HuH-7 (cell line): ENCODE measurements at regions not wholly inside any gene's neighbourhood (a gene's known extent, or its start where the extent isn't known, plus 50 kb on each side); places are given as distances from the start of the nearest gene placed in this dataset.

ENCODE experiments used
- DNase-seq: peaks from one replicate; pipeline ENCODE4 v3.0.0; 2011; ENCODE audit warnings: low spot score

GRCh38 chr5:74257645-74258313, 382.7 kb downstream of the ENC1 start:
- peak; percentile 27 for DNase-seq

GRCh38 chr5:74257060-74257527, 383.4 kb downstream of the ENC1 start:
- DNase-seq, result no peak

- no peak for DNase-seq
These were observed 384.7 kb downstream of the ENC1 start for GRCh38 chr5:74255692-74256392.

GRCh38 chr5:74254257-74254656, 386.3 kb downstream of the ENC1 start:
- no peak for DNase-seq

- DNase-seq, result no peak
These were observed 388.5 kb downstream of the ENC1 start for GRCh38 chr5:74252044-74252443.

GRCh38 chr5:74251141-74252035, 389.1 kb downstream of the ENC1 start:
- peak; percentile 19 for DNase-seq

GRCh38 chr5:74250304-74251102, 390.0 kb downstream of the ENC1 start:
- DNase-seq, result no peak

- no peak for DNase-seq
These were observed 392.0 kb downstream of the ENC1 start for GRCh38 chr5:74248576-74248975.

- no peak for DNase-seq
These were observed 396.1 kb downstream of the ENC1 start for GRCh38 chr5:74244406-74244805.

DNA sequence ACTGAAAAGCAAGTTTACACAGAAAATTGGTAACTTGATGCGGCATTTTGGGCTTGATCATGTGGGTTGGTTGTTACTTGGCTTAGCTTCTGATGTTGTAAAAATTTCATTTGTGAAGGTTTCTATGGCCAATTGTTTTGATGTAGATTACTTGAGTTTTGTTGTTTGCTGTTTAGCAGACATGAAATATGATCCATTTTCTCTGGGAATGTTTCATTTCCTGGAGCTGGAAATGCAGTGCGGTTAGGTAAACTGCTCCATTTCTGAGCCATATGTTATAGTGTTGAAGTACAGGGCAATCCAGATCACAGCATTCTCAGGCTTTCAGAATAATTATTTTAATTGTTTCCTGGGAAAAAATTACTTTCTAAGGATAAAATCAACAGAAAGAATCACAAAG, 396.9 kb downstream of the ENC1 start:
- no peak for DNase-seq

DNA sequence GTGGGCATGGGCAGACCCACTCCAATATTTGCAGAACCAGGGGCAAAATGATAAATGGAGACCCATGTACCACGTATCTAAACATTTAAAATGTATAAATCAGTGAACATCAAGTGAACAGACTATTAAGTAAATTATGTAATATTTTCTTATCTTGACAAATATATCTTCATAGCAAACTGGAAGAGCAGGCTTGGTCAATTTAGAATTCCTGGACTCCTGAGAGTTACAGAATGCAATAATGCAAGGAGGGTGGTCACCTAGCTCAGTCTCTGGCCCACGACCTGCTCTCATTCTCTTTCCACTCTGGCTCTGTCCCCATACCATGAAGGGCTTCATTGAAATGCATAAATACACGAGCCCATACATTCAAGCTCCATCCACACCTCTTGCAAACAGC, 398.0 kb downstream of the ENC1 start:
- no peak for DNase-seq

- DNase-seq, result no peak
These were observed 398.8 kb downstream of the ENC1 start for GRCh38 chr5:74241751-74242140.

- DNase-seq, result no peak
These were observed 399.5 kb downstream of the ENC1 start for GRCh38 chr5:74240783-74241750.

- no peak for DNase-seq
These were observed 401.3 kb downstream of the ENC1 start for GRCh38 chr5:74239261-74239660.

DNA sequence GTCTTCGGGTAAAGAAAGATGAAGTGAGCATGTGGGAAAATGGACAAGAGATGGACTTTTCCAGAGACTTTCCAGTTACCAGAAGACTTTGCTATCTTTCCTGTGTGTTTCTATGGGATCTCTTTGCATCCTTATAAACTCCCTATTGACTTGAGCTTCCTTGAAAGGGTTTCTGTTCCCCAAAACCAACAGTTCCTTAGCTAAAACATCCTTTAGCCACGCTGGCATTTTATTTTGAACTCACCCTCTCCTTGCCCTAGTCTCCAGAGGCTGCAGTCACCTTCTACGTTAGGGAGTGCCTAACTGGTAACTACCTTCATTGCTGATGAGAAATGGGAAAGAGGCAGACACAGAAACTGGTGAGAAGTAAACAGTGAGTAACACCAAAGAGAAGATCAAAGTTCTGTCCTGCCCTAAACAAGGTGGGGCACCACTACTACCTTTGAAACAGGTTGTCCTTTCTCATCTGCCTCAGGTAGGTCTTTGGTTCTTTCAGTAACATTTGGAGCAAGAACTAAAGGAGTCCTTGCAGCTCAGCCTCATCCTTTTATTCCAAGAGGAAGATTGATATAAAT, 402.9 kb downstream of the ENC1 start:
- no peak for DNase-seq

GRCh38 chr5:74235552-74235951, 405.0 kb downstream of the ENC1 start:
- DNase-seq, result no peak

DNA sequence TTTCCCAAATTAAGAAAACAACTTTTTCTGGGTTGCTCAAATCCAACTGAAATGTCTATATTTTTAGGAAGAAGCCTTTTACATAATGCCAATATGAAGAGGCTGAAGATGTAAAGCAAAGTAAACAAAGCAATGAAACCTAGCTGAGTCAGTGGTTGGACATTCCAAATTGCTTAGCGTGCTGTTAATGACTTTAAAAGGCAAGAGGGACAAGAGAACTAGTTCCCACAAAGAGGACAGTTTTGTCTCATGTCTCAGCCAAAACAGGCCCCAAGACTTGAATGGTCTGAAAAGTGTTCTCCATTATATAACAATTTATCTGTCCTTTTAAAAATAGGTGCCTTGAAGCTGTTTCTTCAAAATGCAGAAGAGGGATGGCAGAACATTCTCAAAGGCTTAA, 407.0 kb downstream of the ENC1 start:
- no peak for DNase-seq

GRCh38 chr5:74233091-74233490, 407.4 kb downstream of the ENC1 start:
- no peak for DNase-seq

- no peak for DNase-seq
These were observed 408.3 kb downstream of the ENC1 start for GRCh38 chr5:74232276-74232675.

DNA sequence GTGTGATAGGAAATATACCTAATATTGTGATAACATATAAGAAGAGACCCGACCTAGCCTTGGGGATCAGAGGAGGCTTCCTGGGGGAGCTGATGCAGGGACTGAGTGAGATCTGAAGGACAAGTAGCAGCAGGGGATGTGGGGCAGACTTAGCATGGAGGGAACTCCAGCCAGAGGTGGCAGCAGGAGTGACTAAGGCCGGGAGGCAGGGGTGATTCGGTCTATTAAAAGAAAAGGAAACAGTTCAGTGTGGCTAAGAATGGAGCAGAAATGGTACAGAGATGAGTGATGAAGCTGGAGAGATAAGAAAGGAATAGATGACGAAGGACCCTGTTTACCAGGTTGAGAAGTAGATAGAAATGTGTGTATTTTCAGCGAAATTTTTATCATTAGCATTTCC, 408.8 kb downstream of the ENC1 start:
- DNase-seq, result no peak
